Naive B cell (primary cell): ENCODE measurements at regions not wholly inside any gene's neighbourhood (a gene's known extent, or its start where the extent isn't known, plus 50 kb on each side); places are given as distances from the start of the nearest gene placed in this dataset.

ENCODE experiments used
- ATAC-seq, 2 donors: fragments of 150-1000 bp; cut with Tn5 transposase; 2 replicates each; pipeline ENCODE4 v1.10.0; 2021; ENCODE audit warnings: low read depth in 2 of 2, mild to moderate bottlenecking in 2 of 2, moderate library complexity in 2 of 2
- DNase-seq: peaks from one replicate; pipeline ENCODE4 v3.0.0; 2022
- H3K27ac Mint-ChIP-seq, 6 donors: one replicate each; pipeline ENCODE4 v1.8.0; 2020 to 2022; ENCODE audit warnings: mild to moderate bottlenecking in 6 of 6, mixed read lengths in 6 of 6, moderate library complexity in 5 of 6, inconsistent platforms in 2 of 6
- H3K27me3 Mint-ChIP-seq, 3 donors: one replicate each; pipeline ENCODE4 v1.8.0; 2021 to 2022; ENCODE audit warnings: mixed read lengths in 3 of 3, mild to moderate bottlenecking in 1 of 3
- H3K36me3 Mint-ChIP-seq, 2 donors: one replicate each; pipeline ENCODE4 v1.8.0; 2020 to 2022; ENCODE audit warnings: mixed read lengths in 2 of 2, inconsistent platforms in 1 of 2, mild to moderate bottlenecking in 1 of 2
- H3K4me1 Mint-ChIP-seq, 3 donors: one replicate each; pipeline ENCODE4 v1.8.0; 2020 to 2022; ENCODE audit warnings: mixed read lengths in 3 of 3, inconsistent platforms in 1 of 3, mild to moderate bottlenecking in 1 of 3, moderate library complexity in 1 of 3
- H3K4me3 Mint-ChIP-seq, 8 donors: one replicate each; pipeline ENCODE4 v1.8.0; 2020 to 2022; ENCODE audit warnings: mild to moderate bottlenecking in 8 of 8, mixed read lengths in 8 of 8, moderate library complexity in 8 of 8, inconsistent platforms in 2 of 8
- H3K9me3 Mint-ChIP-seq, 7 donors: one replicate each; pipeline ENCODE4 v1.8.0; 2020 to 2022; ENCODE audit warnings: mixed read lengths in 7 of 7, mild to moderate bottlenecking in 5 of 7, inconsistent platforms in 2 of 7, moderate library complexity in 1 of 7

DNA sequence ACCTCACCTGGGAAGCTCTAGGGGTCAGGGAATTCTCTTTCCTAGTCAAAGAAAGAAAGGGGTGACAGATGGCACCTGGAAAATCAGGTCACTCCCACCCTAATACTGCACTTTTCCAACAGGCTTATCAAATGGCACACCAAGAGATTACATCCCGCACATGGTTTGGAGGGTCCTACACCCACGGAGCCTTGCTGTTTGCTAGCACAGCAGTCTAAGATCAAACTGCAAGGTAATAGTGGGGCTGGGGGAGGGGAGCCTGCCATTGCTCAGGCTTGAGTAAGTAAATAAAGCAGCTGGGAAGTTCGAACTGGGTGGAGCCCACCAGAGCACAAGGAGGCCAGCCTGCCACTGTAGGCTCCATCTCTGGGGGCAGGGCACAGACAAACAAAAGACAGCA, 2830.6 kb upstream of the OR11H1 start:
- Mint-ChIP-seq H3K4me1 (no peaks in the 10 kb centered on the region), H3K27me3 (no peaks in the 10 kb centered on the region), H3K27ac (no peak overlapping the region), H3K4me3 (no peak overlapping the region), H3K36me3 (peaks cover 0 to 20% of the 10 kb centered on the region in 2 donors), H3K9me3 (peaks cover 12 to 61% (median 38%) of the 10 kb centered on the region in 7 donors)
- DNase-seq, result no peak
- no peak for ATAC-seq
